GDM1 (cell line): ENCODE measurements at regions not wholly inside any gene's neighbourhood (a gene's known extent, or its start where the extent isn't known, plus 50 kb on each side); places are given as distances from the start of the nearest gene placed in this dataset.

ENCODE experiments used
- DNase-seq: peaks from one replicate; lab custom pipeline; 2025; lab: John Stamatoyannopoulos, UW

DNA sequence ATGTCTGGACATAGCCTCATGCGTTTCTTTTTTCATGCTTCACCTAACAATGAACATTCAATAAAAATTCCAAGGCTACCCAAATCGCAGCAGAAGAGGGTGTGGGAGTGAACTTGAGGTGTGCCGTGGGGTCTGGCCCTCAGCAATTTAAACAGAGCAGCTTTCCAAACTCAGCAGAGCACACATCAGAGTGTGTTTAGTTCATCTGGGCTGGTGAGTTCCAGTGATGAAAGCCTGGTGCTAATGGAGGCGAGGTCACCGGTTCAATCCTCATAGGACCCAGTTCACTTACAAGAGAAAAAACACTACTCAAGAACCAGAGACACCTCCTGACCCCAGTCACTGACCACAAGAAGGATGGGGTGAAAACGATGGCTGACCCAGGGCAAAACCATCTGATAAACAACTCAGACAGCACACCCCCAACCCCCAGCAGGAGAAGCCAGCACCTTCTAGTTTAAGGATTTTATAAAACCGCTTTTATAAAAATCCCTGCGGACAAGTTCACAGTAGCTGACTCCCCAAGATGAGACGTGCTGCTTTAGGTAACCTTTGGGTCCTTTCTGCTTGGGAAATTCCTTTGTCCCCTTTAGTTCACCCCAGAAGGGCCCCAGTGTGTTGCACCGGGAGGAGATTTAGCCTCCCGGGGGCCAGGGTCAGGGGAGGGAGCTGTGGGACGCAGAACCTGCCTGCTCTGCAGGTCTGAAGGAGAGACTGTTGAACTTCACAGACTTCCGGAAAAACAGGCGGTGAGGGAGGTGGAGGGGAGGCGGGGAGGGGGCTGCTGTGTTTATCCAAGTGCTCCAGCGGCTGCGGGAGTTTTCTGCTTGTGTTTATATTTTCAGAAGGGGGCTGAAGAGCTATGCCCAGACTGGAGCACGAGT is 152.7 kb upstream of the SOX11 start:
- DNase-seq = no peak

- no peak for DNase-seq
Observed at GRCh38 chr2:5540856-5541255, 151.3 kb upstream of the SOX11 start.

DNA sequence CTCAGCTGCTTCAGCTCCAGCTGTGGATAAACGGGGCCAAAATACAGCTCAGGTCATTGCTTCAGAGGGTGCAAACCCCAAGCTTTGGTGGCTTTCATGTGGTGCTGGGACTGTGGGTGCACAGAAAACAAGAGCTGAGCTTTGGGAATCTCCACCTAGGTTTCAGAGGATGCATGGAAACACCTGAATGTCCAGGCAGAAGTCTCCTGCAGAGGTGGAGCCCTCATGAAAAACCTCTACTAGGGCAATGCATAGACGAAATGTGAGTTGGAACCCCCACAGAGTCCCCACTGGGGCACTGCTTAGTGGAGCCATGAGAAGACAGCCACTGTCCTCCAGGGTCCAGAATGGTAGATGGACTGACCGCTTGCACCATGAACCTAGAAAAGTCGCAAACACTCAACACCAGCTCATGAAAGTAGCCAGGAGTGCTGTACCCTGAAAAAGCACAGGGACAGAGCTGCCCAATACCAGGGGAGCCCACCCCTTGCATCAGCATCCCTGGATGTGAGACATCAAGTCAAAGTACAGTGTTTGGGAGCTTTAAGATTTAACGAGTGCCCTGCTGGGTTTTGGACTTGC is 147.9 kb upstream of the SOX11 start:
- no peak for DNase-seq

DNA sequence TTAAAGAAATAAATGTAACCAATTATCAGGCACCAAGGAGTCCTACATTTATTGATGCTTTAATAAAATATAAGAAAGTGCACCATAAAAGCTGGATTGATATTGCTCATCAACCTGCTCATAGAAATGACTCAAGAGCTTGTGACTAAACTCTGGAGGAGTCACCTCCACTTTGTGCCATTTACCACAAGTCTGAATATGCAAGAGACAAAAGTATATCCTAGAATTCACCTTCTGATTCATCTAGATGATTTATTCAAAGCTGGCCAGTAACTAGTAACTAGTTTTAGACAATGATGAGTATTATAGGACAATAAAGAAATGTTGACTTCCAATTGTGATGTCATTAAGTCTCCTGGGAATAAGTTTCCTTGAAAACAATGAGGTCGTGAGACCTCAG is 146.0 kb upstream of the SOX11 start:
- no peak for DNase-seq

GRCh38 chr2:5548991-5549715 is 143.0 kb upstream of the SOX11 start:
- no peak for DNase-seq

- DNase-seq = no peak
Observed at GRCh38 chr2:5549771-5550170, 142.4 kb upstream of the SOX11 start.

- no peak for DNase-seq
Observed at GRCh38 chr2:5555636-5556035, 136.5 kb upstream of the SOX11 start.

DNA sequence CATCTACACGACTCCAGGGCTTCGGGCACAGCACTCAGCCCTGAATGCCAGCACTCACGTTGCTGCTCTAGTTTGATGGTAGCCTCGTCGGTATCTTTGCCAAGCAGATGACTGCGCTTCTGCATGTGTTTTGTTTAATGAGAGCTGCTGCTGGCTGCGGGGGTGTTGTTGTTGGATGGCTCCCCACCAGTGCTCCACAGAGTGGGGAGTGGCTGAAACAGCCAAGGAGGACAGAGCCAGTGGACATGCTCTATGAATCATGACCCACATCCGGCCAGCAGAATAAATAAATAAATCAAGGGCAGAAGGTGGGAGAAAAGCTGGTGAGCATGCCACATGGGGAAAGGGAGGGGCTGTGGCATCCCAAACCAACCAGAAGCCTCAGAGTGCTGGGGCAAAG is 131.2 kb upstream of the SOX11 start:
- no peak for DNase-seq

GRCh38 chr2:5562426-5562825 is 129.8 kb upstream of the SOX11 start:
- DNase-seq = no peak

GRCh38 chr2:5562865-5563264 is 129.3 kb upstream of the SOX11 start:
- no peak for DNase-seq

DNA sequence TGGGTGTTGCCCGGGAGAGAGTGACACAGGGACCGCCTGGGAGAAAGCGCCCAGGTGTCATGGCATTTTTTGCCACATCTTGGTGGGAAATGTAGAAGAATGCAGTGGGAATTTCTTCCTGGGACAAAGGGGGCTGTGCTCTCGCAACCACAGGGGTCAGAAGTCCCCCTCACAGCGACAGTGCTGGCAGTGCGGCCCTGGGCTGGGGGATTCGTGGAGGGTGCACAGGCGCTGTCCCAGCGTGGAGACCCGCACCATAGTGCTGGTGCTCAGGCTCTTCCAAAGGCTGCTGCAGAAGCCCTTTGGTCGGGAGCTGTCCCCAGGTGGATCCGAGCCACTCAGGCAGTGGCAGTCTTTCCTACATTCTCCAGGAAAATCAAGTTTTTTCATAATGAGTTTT is 128.8 kb upstream of the SOX11 start:
- DNase-seq = no peak

DNA sequence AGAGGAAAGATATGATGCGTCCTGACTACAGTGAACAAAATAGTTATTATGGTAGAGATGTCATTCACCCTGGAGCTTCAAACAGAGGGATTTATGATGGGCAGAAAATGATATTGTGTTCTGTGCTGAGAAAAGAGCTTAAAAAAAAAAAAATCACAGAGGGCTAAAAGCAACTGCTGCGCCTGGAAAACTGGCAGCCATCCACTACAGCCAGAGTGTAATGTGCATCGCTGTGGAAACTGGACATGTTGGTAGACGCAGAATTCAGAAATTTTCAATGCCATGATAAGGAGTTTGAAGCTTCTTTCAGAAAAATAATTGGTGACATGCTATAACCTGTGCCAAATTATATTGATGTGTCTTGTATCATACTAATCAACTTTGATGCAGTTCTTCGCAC is 122.9 kb upstream of the SOX11 start:
- no peak for DNase-seq

DNA sequence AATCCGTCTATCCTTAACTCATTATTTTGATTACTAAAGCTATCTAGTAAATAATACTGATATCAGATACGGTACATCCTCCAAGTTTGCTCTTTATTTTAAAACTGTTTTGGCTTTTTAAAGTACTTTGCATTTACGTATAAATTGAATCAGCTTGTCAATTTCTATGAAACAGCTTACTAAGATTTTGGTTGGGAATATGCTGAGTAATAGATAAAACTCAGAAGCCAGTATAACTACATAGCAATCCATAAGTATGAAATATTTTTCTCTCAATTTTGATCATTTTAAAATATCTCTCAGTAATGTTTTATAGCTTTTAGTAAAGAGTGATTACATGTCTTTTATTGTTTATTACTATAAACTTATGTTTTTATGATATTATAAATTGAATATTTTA is 116.2 kb upstream of the SOX11 start:
- no peak for DNase-seq

GRCh38 chr2:5587766-5588165 is 104.4 kb upstream of the SOX11 start:
- DNase-seq = no peak

DNA sequence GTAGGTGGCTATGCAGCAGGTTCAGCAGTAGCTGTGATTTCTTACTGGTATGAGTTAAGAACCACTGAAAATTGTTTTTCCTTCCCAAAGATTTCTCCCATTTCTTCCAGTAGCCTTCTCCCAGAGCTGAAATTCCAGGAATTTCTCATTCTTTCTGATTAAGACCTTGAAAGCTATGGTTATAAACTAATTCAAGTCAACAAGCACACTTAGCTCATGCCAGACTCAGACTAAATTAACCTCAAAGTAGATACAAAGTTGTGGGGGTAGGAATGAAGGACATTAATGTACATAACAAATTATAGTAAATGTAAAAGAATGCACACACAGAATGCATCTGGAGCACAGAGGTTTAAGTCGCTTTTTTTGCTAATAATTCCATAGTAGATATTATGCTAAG is 103.6 kb upstream of the SOX11 start:
- DNase-seq = no peak

DNA sequence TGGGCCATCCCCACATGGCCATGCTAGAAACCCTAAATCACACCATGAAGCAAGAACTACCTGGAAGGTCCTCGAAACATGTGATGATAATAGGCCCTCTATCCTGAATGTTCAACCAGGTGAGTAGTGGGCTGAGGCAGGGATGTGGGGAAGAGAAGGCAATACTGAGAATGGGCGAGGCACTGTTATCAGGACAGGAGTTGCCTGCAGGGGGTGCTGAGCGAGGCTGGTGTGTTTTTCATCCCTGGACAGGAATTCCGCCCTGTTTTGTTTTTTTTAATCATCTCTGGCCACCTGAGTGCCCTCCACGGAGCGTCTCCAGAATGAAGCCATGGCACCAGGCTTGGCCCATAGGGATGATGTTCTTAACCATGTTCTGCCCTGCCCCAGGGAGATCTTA is 103.0 kb upstream of the SOX11 start:
- DNase-seq = no peak

- no peak for DNase-seq
Observed at GRCh38 chr2:5590886-5591285, 101.3 kb upstream of the SOX11 start.

- no peak for DNase-seq
Observed at GRCh38 chr2:5592916-5593315, 99.3 kb upstream of the SOX11 start.

DNA sequence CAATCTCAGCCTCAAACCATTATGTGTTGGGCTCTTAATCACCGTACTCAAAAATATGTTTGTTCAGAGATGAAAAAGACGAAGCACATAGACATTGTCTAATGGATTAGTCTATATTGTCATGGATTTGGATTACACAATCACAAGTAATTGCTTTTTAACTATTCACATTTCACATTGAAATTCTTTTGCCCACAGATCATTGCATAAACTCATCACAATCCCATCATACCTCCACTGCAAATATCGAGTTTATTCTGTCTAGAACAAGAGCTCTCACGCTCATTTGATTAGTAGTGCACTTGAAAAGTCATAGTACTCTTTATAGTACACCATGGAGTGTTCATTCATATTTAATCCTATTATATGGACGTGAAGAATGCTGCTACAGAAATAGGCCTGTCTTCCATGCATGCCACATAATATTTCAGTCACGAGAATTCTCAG is 97.9 kb upstream of the SOX11 start:
- no peak for DNase-seq

DNA sequence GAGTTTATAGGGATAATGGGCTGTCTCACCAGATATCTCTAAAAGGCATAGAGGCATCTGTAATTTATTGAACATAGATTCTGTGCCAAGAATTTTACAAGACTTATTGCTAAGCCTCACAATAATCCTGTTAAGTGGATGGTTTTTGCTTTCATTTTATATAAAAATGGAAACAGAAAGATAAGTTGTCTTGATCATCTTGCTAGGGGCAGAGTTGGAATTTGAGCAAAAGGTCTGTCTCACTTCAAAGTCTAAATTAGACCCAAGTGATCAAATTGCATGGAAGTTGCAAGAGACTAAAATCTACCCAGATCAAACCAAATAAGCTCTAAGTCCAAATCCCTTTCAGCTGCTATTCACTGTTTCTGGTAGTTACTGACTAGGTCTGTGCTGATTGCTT is 95.3 kb upstream of the SOX11 start:
- no peak for DNase-seq

- DNase-seq = no peak
Observed at GRCh38 chr2:5598156-5598555, 94.0 kb upstream of the SOX11 start.

DNA sequence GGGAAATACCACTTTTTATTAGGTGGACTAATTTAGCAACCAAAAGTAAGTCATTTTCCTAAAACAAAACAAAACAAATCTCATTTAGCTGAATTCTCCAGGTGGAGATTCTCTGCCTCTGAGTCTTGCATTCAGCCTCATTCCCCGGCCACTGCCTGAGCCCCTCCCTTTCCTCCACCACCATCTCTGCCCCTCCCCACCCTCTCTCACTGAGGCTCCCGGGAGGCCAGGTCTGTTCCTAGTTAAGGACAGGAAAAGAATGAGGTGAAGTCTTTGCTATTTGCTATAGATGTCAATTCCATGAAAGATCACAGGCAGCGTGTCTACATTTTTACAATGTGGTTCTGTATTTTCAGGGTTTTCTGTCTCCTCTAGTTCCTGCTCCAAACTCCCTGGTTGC is 83.0 kb upstream of the SOX11 start:
- DNase-seq = no peak

DNA sequence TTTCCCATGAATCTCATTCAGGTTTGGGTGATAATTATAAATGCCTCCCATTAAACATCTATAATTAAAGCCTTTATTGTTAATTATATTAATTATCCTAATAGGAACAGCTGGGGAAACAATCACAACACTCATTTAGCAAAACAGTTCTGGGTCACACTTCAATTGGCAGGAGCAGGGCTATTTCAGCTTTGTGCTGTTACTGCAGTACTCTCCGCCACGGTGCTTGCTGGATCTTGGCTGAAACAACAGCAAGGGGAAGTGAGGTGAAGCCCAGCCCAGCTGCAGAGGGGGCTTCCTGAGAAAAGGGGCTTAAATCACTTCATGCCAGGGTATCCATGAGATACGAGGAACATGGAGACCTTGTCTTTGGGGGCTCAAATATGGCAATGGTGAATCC is 79.5 kb upstream of the SOX11 start:
- DNase-seq = no peak
